ENCODE measurements at regions not wholly inside any gene's neighbourhood (a gene's known extent, or its start where the extent isn't known, plus 50 kb on each side); places are given as distances from the start of the nearest gene placed in this dataset.

DNA sequence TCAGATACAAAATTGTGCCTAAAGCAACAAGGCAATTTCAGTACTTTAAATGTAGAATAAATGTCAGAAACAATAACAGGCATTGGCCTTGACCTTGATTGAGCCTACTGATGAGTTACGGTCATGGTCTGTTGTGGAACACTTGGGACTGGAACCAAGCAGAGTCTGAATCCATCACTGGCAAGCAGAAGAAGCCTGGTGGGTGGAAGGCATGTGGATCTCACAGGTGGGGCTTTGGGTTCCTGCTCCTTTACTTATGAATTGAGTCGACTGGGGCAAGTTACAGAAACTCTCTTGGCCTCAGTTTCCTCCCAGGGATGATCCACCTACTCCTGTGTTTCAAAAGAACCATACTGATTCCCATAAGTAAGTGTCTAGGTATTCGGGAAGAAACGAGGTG is 102.3 kb downstream of the KCNF1 start:
- H3K4me3 ChIP-seq: no peak overlapping the region
- H3K27me3 ChIP-seq: peaks cover 0 to 35% (median 0%) of the 10 kb centered on the region in 4 donors
- no peaks in the 10 kb centered on the region for H3K4me1 ChIP-seq
- no peaks in the 10 kb centered on the region for H3K9me3 ChIP-seq
- H3K27ac ChIP-seq: no peak overlapping the region
- TF ChIP-seq, protein P1, sequence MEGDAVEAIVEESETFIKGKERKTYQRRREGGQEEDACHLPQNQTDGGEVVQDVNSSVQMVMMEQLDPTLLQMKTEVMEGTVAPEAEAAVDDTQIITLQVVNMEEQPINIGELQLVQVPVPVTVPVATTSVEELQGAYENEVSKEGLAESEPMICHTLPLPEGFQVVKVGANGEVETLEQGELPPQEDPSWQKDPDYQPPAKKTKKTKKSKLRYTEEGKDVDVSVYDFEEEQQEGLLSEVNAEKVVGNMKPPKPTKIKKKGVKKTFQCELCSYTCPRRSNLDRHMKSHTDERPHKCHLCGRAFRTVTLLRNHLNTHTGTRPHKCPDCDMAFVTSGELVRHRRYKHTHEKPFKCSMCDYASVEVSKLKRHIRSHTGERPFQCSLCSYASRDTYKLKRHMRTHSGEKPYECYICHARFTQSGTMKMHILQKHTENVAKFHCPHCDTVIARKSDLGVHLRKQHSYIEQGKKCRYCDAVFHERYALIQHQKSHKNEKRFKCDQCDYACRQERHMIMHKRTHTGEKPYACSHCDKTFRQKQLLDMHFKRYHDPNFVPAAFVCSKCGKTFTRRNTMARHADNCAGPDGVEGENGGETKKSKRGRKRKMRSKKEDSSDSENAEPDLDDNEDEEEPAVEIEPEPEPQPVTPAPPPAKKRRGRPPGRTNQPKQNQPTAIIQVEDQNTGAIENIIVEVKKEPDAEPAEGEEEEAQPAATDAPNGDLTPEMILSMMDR (IDR thresholded peaks at IDR 0.05): no peak
- TF ChIP-seq POLR2A (IDR thresholded peaks at IDR 0.05): no peak
- DNase-seq: no peak
- intact Hi-C loops (cut with DNase I): no loop called here
- no peaks in the 10 kb centered on the region for H3K36me3 ChIP-seq
- 70 to 75% methylated on average over 3 to 4 of the region's 4 CpGs for WGBS, 2 donors

GRCh38 chr2:11016735-11017388 is 105.1 kb downstream of the KCNF1 start:
- TF ChIP-seq, protein P1 (IDR thresholded peaks at IDR 0.05): no peak
- no peak for TF ChIP-seq POLR2A (IDR thresholded peaks at IDR 0.05)
- Histone ChIP-seq H3K9me3 (no peaks in the 10 kb centered on the region), H3K27ac (no peak overlapping the region), H3K4me1 (no peaks in the 10 kb centered on the region), H3K36me3 (no peaks in the 10 kb centered on the region), H3K4me3 (no peak overlapping the region), H3K27me3 (peaks cover 0 to 43% (median 0%) of the 10 kb centered on the region in 4 donors)
- intact Hi-C loops (cut with DNase I): no loop called here
- WGBS, 2 donors: 52 to 61% methylated on average over 5 to 7 of the region's 7 CpGs
- no peak for DNase-seq

DNA sequence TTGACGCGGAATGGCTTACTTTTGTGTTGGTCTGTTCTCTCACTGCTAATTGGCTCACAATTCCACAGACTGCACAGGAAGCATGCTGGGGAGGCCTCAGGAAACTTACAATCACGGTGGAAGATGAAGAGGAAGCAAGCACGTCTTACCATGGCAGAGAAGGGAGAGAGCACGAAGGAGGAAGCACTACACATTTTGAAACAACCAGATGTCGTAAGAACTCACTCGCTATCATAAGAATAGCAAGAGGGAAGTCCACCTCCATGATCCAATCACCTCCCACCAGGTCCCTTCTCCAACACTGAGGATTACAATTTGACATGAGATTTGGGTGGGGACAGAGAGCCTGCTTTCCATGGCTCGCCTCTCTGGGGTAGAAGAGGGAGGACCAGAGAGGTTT is 106.2 kb downstream of the KCNF1 start:
- Histone ChIP-seq H3K27ac (no peak overlapping the region), H3K27me3 (peaks cover 0 to 43% (median 0%) of the 10 kb centered on the region in 4 donors), H3K4me1 (no peaks in the 10 kb centered on the region), H3K4me3 (no peak overlapping the region), H3K9me3 (no peaks in the 10 kb centered on the region), H3K36me3 (no peaks in the 10 kb centered on the region)
- 77 to 78% methylated on average over 8 of the region's 8 CpGs for WGBS, 2 donors
- DNase-seq: no peak
- TF ChIP-seq POLR2A (IDR thresholded peaks at IDR 0.05): no peak
- TF ChIP-seq, protein P1 (IDR thresholded peaks at IDR 0.05): no peak
- intact Hi-C loops (cut with DNase I): no loop called here

GRCh38 chr2:11018651-11019185 is 107.0 kb downstream of the KCNF1 start:
- TF ChIP-seq POLR2A (IDR thresholded peaks at IDR 0.05): no peak
- TF ChIP-seq, protein P1 (IDR thresholded peaks at IDR 0.05): no peak
- 50 to 62% methylated on average over 3 of the region's 3 CpGs for WGBS, 2 donors

DNA sequence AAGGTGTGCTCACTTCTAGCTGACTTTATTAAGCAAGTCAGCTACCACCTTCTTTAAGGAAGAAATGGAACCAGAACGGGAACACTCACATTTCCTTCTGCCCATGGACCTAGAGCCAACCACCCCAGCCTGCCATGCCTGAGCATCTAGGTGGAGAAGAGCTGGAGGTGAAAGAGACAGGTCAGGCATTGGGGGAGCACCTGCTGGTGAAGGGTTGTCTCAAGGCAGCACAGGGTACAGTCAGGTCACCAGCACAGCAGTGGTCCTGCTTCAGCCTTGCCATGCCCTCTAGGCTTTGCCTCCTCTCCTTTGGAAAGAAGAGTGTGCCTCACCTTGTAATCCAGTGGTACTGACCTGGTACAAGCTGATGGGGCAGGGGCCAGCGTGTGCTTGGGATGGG is 107.9 kb downstream of the KCNF1 start:
- TF ChIP-seq, protein P1 (IDR thresholded peaks at IDR 0.05): no peak
- TF ChIP-seq POLR2A (IDR thresholded peaks at IDR 0.05): no peak
- peaks cover 0 to 43% (median 0%) of the 10 kb centered on the region in 4 donors for H3K27me3 ChIP-seq
- no peaks in the 10 kb centered on the region for H3K36me3 ChIP-seq
- DNase-seq: no peak
- WGBS, 2 donors: 55 to 67% methylated on average over 1 to 2 of the region's 2 CpGs
- H3K4me3 ChIP-seq: no peak overlapping the region
- peaks cover 0 to 7% (median 0%) of the 10 kb centered on the region in 3 donors for H3K4me1 ChIP-seq
- no peak overlapping the region for H3K27ac ChIP-seq
- intact Hi-C loops (cut with DNase I): no loop called here
- H3K9me3 ChIP-seq: no peaks in the 10 kb centered on the region

More at GRCh38 chr2:11018651-11019185, 107.0 kb downstream of the KCNF1 start:
- Histone ChIP-seq H3K4me1 (no peaks in the 10 kb centered on the region), H3K4me3 (no peak overlapping the region), H3K36me3 (no peaks in the 10 kb centered on the region), H3K27me3 (peaks cover 0 to 43% (median 0%) of the 10 kb centered on the region in 4 donors), H3K9me3 (no peaks in the 10 kb centered on the region), H3K27ac (no peak overlapping the region)
- intact Hi-C loops (cut with DNase I): no loop called here
- no peak for DNase-seq
